Gastroesophageal sphincter (tissue), 4 donors: ENCODE measurements at regions not wholly inside any gene's neighbourhood (a gene's known extent, or its start where the extent isn't known, plus 50 kb on each side); places are given as distances from the start of the nearest gene placed in this dataset.
A peak's percentile ranks its signal among the peaks of the same experiment; 100 is the strongest.

Experiments
- ATAC-seq: fragments of 150-250 bp; one replicate; pipeline ENCODE4 v1.9.1; 2016; ENCODE audit warnings: mild to moderate bottlenecking, moderate library complexity
- H3K27ac ChIP-seq, 4 donors: fragments of 200-600 bp; sonication (generic) in 3 of 4; 1 replicate in 3 of 4; 2 replicates in 1 of 4; pipeline ENCODE4 v1.5.1; 2016 to 2019
- H3K27me3 ChIP-seq: fragments of 200-600 bp; sonication (generic); one replicate; pipeline ENCODE4 v1.5.1; 2019
- H3K36me3 ChIP-seq, 2 donors: fragments of 200-600 bp; sonication (generic); one replicate each; pipeline ENCODE4 v1.5.1; 2019; ENCODE audit warnings: control low read depth in 1 of 2
- H3K4me1 ChIP-seq, 3 donors: fragments of 200-600 bp; sonication (generic); 1 replicate in 2 of 3; 2 replicates in 1 of 3; pipeline ENCODE4 v1.5.1; 2016 to 2019; ENCODE audit warnings: control low read depth in 2 of 3
- H3K4me3 ChIP-seq, 2 donors: fragments of 200-600 bp; sonication (generic); one replicate each; pipeline ENCODE4 v1.5.1; 2019; ENCODE audit warnings: mild to moderate bottlenecking in 1 of 2, moderate library complexity in 1 of 2
- H3K9me3 ChIP-seq, 3 donors: fragments of 200-600 bp; sonication (generic); one replicate each; pipeline ENCODE4 v1.5.1; 2017 to 2019; ENCODE audit warnings: control low read depth in 2 of 3
- EP300 ChIP-seq: sonication (generic); formaldehyde crosslinking; IDR thresholded peaks from one replicate; pipeline ENCODE4 v1.6.1; 2017; ENCODE audit warnings: antibody characterized with exemption, mild to moderate bottlenecking
- POLR2A ChIP-seq, 2 donors: fragments of 450-650 bp; IDR thresholded peaks; one replicate each; pipeline ENCODE4 v1.6.1; 2017; ENCODE audit warnings: antibody characterized with exemption in 2 of 2, mild to moderate bottlenecking in 2 of 2, moderate library complexity in 1 of 2
- POLR2AphosphoS5 ChIP-seq: sonication (generic); formaldehyde crosslinking; IDR thresholded peaks from one replicate; pipeline ENCODE4 v1.6.1; 2017; ENCODE audit warnings: antibody characterized with exemption
- WGBS, 2 donors: methylation state at CpG; one replicate each; pipeline ENCODE4 v1.1.5; 2018; ENCODE audit warnings: low coverage in 1 of 2; 5-methylcytosine and 5-hydroxymethylcytosine counted together
- TF ChIP-seq, protein P1 (sequence below), 4 experiments: fragments of 200-600 bp in 2 of 4; fragments of 450-650 bp in 2 of 4; sonication (generic) in 1 of 4; IDR thresholded peaks; one replicate each; pipeline ENCODE4 v1.5.1; 2017 to 2019; ENCODE audit warnings: antibody characterized with exemption in 4 of 4, mild to moderate bottlenecking in 2 of 4, moderate library complexity in 2 of 4

DNA sequence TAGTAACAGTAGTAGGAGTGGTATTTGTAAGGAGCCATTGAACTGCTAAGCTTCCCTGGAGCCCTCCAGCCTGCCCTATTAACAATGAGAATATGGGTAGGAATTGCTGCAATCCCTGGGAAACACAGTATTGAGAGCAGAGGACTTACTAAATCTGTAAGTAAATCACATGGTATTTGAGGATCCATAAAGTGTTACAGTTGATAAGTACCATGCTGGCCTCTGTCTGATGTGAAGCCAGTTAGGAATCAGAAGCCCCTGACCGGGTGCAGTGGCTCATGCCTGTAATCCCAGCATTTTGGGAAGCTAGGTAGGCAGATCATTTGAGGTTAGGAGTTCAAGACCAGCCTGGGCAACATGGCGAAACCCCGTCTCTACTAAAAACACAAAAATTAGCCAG lies 224.6 kb downstream of the C1D start:
- Histone ChIP-seq H3K9me3 (no peaks in the 10 kb centered on the region), H3K27me3 (no peaks in the 10 kb centered on the region), H3K36me3 (no peaks in the 10 kb centered on the region), H3K27ac (no peak overlapping the region), H3K4me3 (no peak overlapping the region), H3K4me1 (peaks cover 0 to 18% (median 0%) of the 10 kb centered on the region in 3 donors)
- no peak for TF ChIP-seq POLR2A (IDR thresholded peaks at IDR 0.05)
- TF ChIP-seq POLR2AphosphoS5 = no peak
- no peak for TF ChIP-seq EP300
- TF ChIP-seq, protein P1, sequence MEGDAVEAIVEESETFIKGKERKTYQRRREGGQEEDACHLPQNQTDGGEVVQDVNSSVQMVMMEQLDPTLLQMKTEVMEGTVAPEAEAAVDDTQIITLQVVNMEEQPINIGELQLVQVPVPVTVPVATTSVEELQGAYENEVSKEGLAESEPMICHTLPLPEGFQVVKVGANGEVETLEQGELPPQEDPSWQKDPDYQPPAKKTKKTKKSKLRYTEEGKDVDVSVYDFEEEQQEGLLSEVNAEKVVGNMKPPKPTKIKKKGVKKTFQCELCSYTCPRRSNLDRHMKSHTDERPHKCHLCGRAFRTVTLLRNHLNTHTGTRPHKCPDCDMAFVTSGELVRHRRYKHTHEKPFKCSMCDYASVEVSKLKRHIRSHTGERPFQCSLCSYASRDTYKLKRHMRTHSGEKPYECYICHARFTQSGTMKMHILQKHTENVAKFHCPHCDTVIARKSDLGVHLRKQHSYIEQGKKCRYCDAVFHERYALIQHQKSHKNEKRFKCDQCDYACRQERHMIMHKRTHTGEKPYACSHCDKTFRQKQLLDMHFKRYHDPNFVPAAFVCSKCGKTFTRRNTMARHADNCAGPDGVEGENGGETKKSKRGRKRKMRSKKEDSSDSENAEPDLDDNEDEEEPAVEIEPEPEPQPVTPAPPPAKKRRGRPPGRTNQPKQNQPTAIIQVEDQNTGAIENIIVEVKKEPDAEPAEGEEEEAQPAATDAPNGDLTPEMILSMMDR (IDR thresholded peaks at IDR 0.05) = no peak
- WGBS, 2 donors = 86% methylated on average over 1 of the region's 3 CpGs; no CpG with 5 or more reads in 1 of the 2 donors
- no peak for ATAC-seq

DNA sequence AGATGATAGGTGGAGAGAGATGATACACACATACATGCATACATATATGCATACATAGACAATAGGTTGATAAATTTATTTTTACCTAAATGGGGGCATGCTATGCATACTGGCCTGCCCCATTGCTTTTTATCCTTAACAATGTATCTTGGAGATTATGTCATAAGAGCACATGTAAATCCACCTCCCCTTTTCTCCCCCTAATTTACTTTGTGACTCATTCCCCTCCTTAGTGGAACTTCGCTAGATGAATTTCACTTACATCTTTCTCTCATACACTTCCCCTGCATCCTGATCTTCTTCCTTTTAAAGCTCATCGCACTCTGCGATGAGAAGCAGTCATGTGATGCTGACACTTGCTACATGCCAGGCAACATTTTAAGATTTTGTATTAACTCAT lies 223.6 kb downstream of the C1D start:
- no peak for ATAC-seq
- no peak overlapping the region for H3K4me3 ChIP-seq
- 83 to 88% methylated on average over 3 of the region's 3 CpGs for WGBS, 2 donors

DNA sequence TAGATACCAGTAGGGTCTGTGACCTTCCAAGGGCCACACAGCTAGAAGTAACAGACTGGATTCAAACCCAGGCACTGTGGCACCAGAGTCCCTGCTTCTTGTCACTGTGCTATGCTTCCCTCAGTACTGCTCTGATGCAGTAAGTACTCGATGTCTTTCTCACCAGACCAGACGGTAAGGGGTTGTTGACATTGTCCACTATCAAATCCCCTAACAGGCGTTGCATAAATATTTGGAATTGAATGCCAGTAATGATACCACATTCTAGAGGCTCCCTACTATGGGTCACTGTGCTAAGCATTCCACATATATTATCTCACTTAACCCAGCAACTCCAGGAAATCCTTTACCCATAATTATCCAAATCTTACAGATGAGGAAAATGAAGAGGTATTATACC lies 223.1 kb downstream of the C1D start:
- H3K27ac ChIP-seq = no peak overlapping the region
- peaks cover 0 to 24% (median 0%) of the 10 kb centered on the region in 3 donors for H3K4me1 ChIP-seq
- ATAC-seq = no peak
- no peak overlapping the region for H3K4me3 ChIP-seq
- H3K27me3 ChIP-seq = no peaks in the 10 kb centered on the region
- no peaks in the 10 kb centered on the region for H3K9me3 ChIP-seq
- H3K36me3 ChIP-seq = no peaks in the 10 kb centered on the region
- WGBS, 2 donors = 78 to 82% methylated on average over 1 to 3 of the region's 3 CpGs
- TF ChIP-seq EP300 = no peak
- TF ChIP-seq, protein P1 (IDR thresholded peaks at IDR 0.05) = no peak
- no peak for TF ChIP-seq POLR2AphosphoS5
- no peak for TF ChIP-seq POLR2A (IDR thresholded peaks at IDR 0.05)

More for the DNA sequence above, 223.6 kb downstream of the C1D start:
- TF ChIP-seq, protein P1 (IDR thresholded peaks at IDR 0.05) = no peak
- no peak for TF ChIP-seq POLR2AphosphoS5
- no peak for TF ChIP-seq EP300
- TF ChIP-seq POLR2A (IDR thresholded peaks at IDR 0.05) = no peak
- Histone ChIP-seq H3K36me3 (no peaks in the 10 kb centered on the region), H3K27me3 (no peaks in the 10 kb centered on the region), H3K4me1 (peaks cover 0 to 24% (median 0%) of the 10 kb centered on the region in 3 donors), H3K9me3 (no peaks in the 10 kb centered on the region), H3K27ac (no peak overlapping the region)

DNA sequence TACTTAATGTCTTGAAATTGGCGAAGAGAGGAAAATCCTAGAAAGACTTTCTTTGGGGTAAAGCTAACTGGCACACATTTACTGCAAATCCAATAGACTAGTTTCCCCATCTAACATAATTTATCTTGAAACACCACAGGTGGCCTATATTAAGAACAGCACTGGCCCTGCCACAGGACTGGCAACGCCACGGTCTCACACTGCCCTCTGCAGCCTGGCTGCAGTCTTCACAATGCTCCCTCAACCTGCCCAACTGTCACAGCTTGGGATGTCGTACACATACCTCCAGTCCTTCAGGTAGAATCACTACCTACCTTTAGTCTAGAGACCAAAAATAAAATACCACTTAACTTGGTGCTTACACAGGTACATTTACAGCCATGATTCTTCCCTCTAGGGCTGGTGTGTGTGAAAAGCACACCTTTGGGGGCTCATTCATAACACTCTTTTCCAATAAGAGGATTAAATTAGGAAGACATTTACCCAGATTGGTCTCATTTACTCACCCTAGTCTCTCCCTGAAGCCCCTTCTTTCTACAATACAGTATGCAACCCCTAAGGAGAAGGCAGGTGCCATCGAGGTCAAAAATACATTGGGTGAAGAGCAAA lies 222.2 kb downstream of the C1D start:
- no peaks in the 10 kb centered on the region for H3K27me3 ChIP-seq
- peak overlapping the region in 1 of 4 donors; percentile 2 for H3K27ac ChIP-seq
- no peaks in the 10 kb centered on the region for H3K9me3 ChIP-seq
- peaks cover 0 to 28% (median under 1%) of the 10 kb centered on the region in 3 donors for H3K4me1 ChIP-seq
- TF ChIP-seq EP300 = no peak
- TF ChIP-seq POLR2AphosphoS5 = peak; percentile 65
- TF ChIP-seq, protein P1 (IDR thresholded peaks at IDR 0.05) = peak; percentile 70 to 91 (median 84)
- TF ChIP-seq POLR2A (IDR thresholded peaks at IDR 0.05) = no peak
- no peaks in the 10 kb centered on the region for H3K36me3 ChIP-seq
- WGBS, 2 donors = 44 to 47% methylated on average over 3 to 5 of the region's 5 CpGs
- no peak overlapping the region for H3K4me3 ChIP-seq
- ATAC-seq = peak; percentile 93

DNA sequence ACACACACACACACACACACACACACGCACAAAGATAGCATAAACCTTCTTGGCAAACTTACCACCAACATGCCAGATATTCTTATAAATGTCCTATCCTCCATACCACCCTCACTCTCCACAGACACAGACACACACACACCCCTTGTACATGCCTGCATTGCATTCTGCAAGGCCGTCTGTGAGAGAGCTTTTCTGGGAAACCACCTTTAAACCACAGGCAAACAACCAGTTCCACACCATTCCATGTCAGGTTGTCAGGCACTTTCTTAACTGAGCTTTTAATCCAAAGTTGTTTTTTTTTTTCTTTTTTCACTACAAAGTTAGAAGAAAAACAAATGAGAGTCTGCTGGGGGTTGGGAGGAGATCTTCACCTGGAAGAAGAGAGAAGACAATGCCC lies 221.1 kb downstream of the C1D start:
- peaks cover 0 to 38% (median 5%) of the 10 kb centered on the region in 3 donors for H3K4me1 ChIP-seq
- no peaks in the 10 kb centered on the region for H3K36me3 ChIP-seq
- no peaks in the 10 kb centered on the region for H3K27me3 ChIP-seq
- 60 to 69% methylated on average over 2 of the region's 2 CpGs for WGBS, 2 donors
- ATAC-seq = no peak
- peak overlapping the region in 2 of 4 donors; percentile 31 to 35 for H3K27ac ChIP-seq
- H3K9me3 ChIP-seq = no peaks in the 10 kb centered on the region
- TF ChIP-seq EP300 (no peak), POLR2AphosphoS5 (no peak), POLR2A (IDR thresholded peaks at IDR 0.05) (no peak)
- TF ChIP-seq, protein P1 (IDR thresholded peaks at IDR 0.05) = no peak
- no peak overlapping the region for H3K4me3 ChIP-seq
